ENCODE measurements at regions not wholly inside any gene's neighbourhood (a gene's known extent, or its start where the extent isn't known, plus 50 kb on each side); places are given as distances from the start of the nearest gene placed in this dataset.
"Not testable (repeated sequence)": the region's sequence is repeated elsewhere in the genome, so short reads cannot be mapped to it uniquely, and the experiment has no call there.

GRCh38 chr4:72929596-72930274 is 139.8 kb downstream of the COX18 start:
- H3K27ac ChIP-seq (ENCODE audit: insufficient read depth, low read length); H3K23ac ChIP-seq (ENCODE audit: low read depth, low read length); H3K4me2 ChIP-seq (ENCODE audit: low read depth, low read length); H2BK15ac ChIP-seq (ENCODE audit: low read depth, low read length); H3K9me3 ChIP-seq (ENCODE audit: control insufficient read depth, insufficient read depth, low read length); intact Hi-C loops (cut with micrococcal nuclease); H2AK9ac ChIP-seq (replicated peaks; ENCODE audit: low read depth, low read length, poor library complexity); H3K4me1 ChIP-seq (ENCODE audit: control insufficient read depth, insufficient read depth, low read length); H4K8ac ChIP-seq (ENCODE audit: low read depth in 2 of 2, low read length in 2 of 2); H2AFZ ChIP-seq (replicated peaks; ENCODE audit: low read length, poor library complexity); H3K4me3 ChIP-seq (ENCODE audit: insufficient read depth, low read depth, low read length); H3K9ac ChIP-seq (ENCODE audit: low read depth, low read length); H4K91ac ChIP-seq (ENCODE audit: insufficient read depth, low read depth, low read length); H3K18ac ChIP-seq (ENCODE audit: low read depth, low read length); H2AK5ac ChIP-seq (ENCODE audit: low read depth, low read length); H3K9me1 ChIP-seq (ENCODE audit: insufficient read depth, low read length); H4K5ac ChIP-seq (ENCODE audit: low read depth, low read length); H2BK5ac ChIP-seq (ENCODE audit: low read depth, low read length, poor library complexity, severe bottlenecking); POLR2A ChIA-PET (ENCODE audit: unreplicated experiment); H2BK120ac ChIP-seq (ENCODE audit: low read depth, low read length); in situ Hi-C loops (cut with MboI; ENCODE audit: low sequenced_read_pairs); DNase-seq; H3K27me3 ChIP-seq (ENCODE audit: control insufficient read depth, insufficient read depth, low read length); BruUV-seq (replicated peaks); ATAC-seq (ENCODE audit: low read depth); H4K20me1 ChIP-seq (ENCODE audit: insufficient read depth, low read length); CTCF ChIA-PET; H3K56ac ChIP-seq (ENCODE audit: extremely low read depth, insufficient read depth, low read length); H3K4ac ChIP-seq (ENCODE audit: low read depth, low read length); dilution Hi-C loops (cut with HindIII; ENCODE audit: low sequenced_read_pairs, unreplicated experiment); H3K79me1 ChIP-seq (ENCODE audit: low read depth in 1 of 2, low read length in 2 of 2); H3K36me3 ChIP-seq (ENCODE audit: control insufficient read depth, insufficient read depth, low read length); H3K14ac ChIP-seq (replicated peaks; ENCODE audit: low read depth, low read length); H2BK20ac ChIP-seq (ENCODE audit: low read depth, low read length): not testable (repeated sequence)
- WGBS, 2 experiments (ENCODE audit: extremely low coverage in 2 of 2, insufficient read length in 1 of 2): 100% methylated on average over 2 of the region's 10 CpGs; no CpG with 5 or more reads in 1 of the 2 experiments

Measured in IMR-90 (cell line).